ENCODE measurements at regions not wholly inside any gene's neighbourhood (a gene's known extent, or its start where the extent isn't known, plus 50 kb on each side); places are given as distances from the start of the nearest gene placed in this dataset.

- TF ChIP-seq CTCF (IDR thresholded peaks at IDR 0.05; ENCODE audit: insufficient read depth, low read length) (no peak), POLR2AphosphoS5 (IDR thresholded peaks at IDR 0.05; ENCODE audit: low read depth) (no peak), REST (IDR thresholded peaks at IDR 0.05; ENCODE audit: insufficient replicate concordance, low read depth) (no peak)
Observed at GRCh38 chr9:129327552-129328328, 149.7 kb upstream of the IER5L start.

Measured in HL-60 (cell line).